Chondrocyte (in vitro differentiated cells): ENCODE measurements at regions not wholly inside any gene's neighbourhood (a gene's known extent, or its start where the extent isn't known, plus 50 kb on each side); places are given as distances from the start of the nearest gene placed in this dataset.

Source experiments
- DNase-seq: peaks from one replicate; pipeline ENCODE4 v3.0.0; 2021; ENCODE audit warnings: mixed read lengths, low spot score
- H3K27ac Mint-ChIP-seq: one replicate; pipeline ENCODE4 v1.8.0; 2021; ENCODE audit warnings: mild to moderate bottlenecking, moderate library complexity, mixed read lengths; ENCODE audit not compliant: unreplicated experiment
- H3K27me3 Mint-ChIP-seq: 2 replicates; pipeline ENCODE4 v1.8.0; 2021; ENCODE audit warnings: low read depth, mixed read lengths
- H3K36me3 Mint-ChIP-seq: 2 replicates; pipeline ENCODE4 v1.8.0; 2021; ENCODE audit warnings: low read depth, mixed read lengths
- H3K4me1 Mint-ChIP-seq: 2 replicates; pipeline ENCODE4 v1.8.0; 2021; ENCODE audit warnings: low read depth, mild to moderate bottlenecking, mixed read lengths
- H3K4me3 Mint-ChIP-seq: one replicate; pipeline ENCODE4 v1.8.0; 2021; ENCODE audit warnings: mild to moderate bottlenecking, moderate library complexity, mixed read lengths; ENCODE audit not compliant: unreplicated experiment
- H3K9me3 Mint-ChIP-seq: 2 replicates; pipeline ENCODE4 v1.8.0; 2021; ENCODE audit warnings: low read depth, mixed read lengths
- CTCF ChIP-seq: fragments of 200-600 bp; sonication (generic); IDR thresholded peaks from 2 replicates; pipeline ENCODE4 v1.5.0; 2021; ENCODE audit warnings: antibody characterized with exemption, mild to moderate bottlenecking, moderate library complexity

GRCh38 chr22:22952531-22953280 lies 65.1 kb downstream of the IGLL5 start:
- Mint-ChIP-seq H3K4me1 (no peaks in the 10 kb centered on the region), H3K4me3 (no peak overlapping the region), H3K9me3 (no peaks in the 10 kb centered on the region), H3K27me3 (peaks cover 47% of the 10 kb centered on the region), H3K36me3 (no peaks in the 10 kb centered on the region), H3K27ac (no peak overlapping the region)
- no peak for TF ChIP-seq CTCF
- DNase-seq: no peak

GRCh38 chr22:22953791-22954190 lies 66.2 kb downstream of the IGLL5 start:
- TF ChIP-seq CTCF: no peak
- Mint-ChIP-seq H3K9me3 (no peaks in the 10 kb centered on the region), H3K36me3 (no peaks in the 10 kb centered on the region), H3K4me1 (no peaks in the 10 kb centered on the region), H3K4me3 (no peak overlapping the region), H3K27me3 (peaks cover 55% of the 10 kb centered on the region), H3K27ac (no peak overlapping the region)
- DNase-seq: no peak

GRCh38 chr22:22954656-22955055 lies 67.0 kb downstream of the IGLL5 start:
- TF ChIP-seq CTCF: no peak
- Mint-ChIP-seq H3K27ac (no peak overlapping the region), H3K27me3 (peaks cover 57% of the 10 kb centered on the region), H3K4me3 (no peak overlapping the region), H3K9me3 (no peaks in the 10 kb centered on the region), H3K36me3 (no peaks in the 10 kb centered on the region), H3K4me1 (no peaks in the 10 kb centered on the region)
- no peak for DNase-seq

- H3K27ac Mint-ChIP-seq: no peak overlapping the region
- peaks cover 54% of the 10 kb centered on the region for H3K27me3 Mint-ChIP-seq
- no peak overlapping the region for H3K4me3 Mint-ChIP-seq
- no peaks in the 10 kb centered on the region for H3K4me1 Mint-ChIP-seq
- no peak for DNase-seq
- H3K9me3 Mint-ChIP-seq: no peaks in the 10 kb centered on the region
- H3K36me3 Mint-ChIP-seq: no peaks in the 10 kb centered on the region
- TF ChIP-seq CTCF: no peak
Measured at GRCh38 chr22:22955276-22955798, 67.7 kb downstream of the IGLL5 start.

GRCh38 chr22:22955866-22956535 lies 68.4 kb downstream of the IGLL5 start:
- Mint-ChIP-seq H3K36me3 (no peaks in the 10 kb centered on the region), H3K4me1 (no peaks in the 10 kb centered on the region), H3K27ac (no peak overlapping the region), H3K27me3 (peaks cover 50% of the 10 kb centered on the region), H3K9me3 (peaks cover 4% of the 10 kb centered on the region), H3K4me3 (no peak overlapping the region)
- TF ChIP-seq CTCF: peak; percentile 89
- DNase-seq: no peak
